ENCODE measurements at regions not wholly inside any gene's neighbourhood (a gene's known extent, or its start where the extent isn't known, plus 50 kb on each side); places are given as distances from the start of the nearest gene placed in this dataset.
A peak's percentile ranks its signal among the peaks of the same experiment; 100 is the strongest.

GRCh38 chr2:236748801-236749200, 179.2 kb downstream of the ACKR3 start:
- DNase-seq: no peak

GRCh38 chr2:236749346-236749745, 179.7 kb downstream of the ACKR3 start:
- no peak for DNase-seq

- no peak for DNase-seq
Measured at GRCh38 chr2:236752096-236752495, 182.5 kb downstream of the ACKR3 start.

- DNase-seq: no peak
Measured at GRCh38 chr2:236753606-236754270, 184.1 kb downstream of the ACKR3 start.

GRCh38 chr2:236754271-236754944, 184.8 kb downstream of the ACKR3 start:
- DNase-seq: no peak

- DNase-seq: no peak
Measured at GRCh38 chr2:236755278-236755840, 185.7 kb downstream of the ACKR3 start.

GRCh38 chr2:236758406-236758805, 188.8 kb downstream of the ACKR3 start:
- no peak for DNase-seq

GRCh38 chr2:236760246-236760645, 190.6 kb downstream of the ACKR3 start:
- no peak for DNase-seq

- no peak for DNase-seq
Measured at GRCh38 chr2:236761358-236761757, 191.7 kb downstream of the ACKR3 start.

GRCh38 chr2:236762628-236763027, 193.0 kb downstream of the ACKR3 start:
- no peak for DNase-seq

GRCh38 chr2:236763857-236764256, 194.2 kb downstream of the ACKR3 start:
- no peak for DNase-seq

- DNase-seq: no peak
Measured at GRCh38 chr2:236764716-236765115, 195.1 kb downstream of the ACKR3 start.

- DNase-seq: no peak
Measured at GRCh38 chr2:236765478-236765877, 195.9 kb downstream of the ACKR3 start.

- DNase-seq: no peak
Measured at GRCh38 chr2:236766850-236767249, 197.2 kb downstream of the ACKR3 start.

GRCh38 chr2:236767941-236768340, 198.3 kb downstream of the ACKR3 start:
- no peak for DNase-seq

GRCh38 chr2:236768393-236769140, 198.9 kb downstream of the ACKR3 start:
- DNase-seq: no peak

- DNase-seq: no peak
Measured at GRCh38 chr2:236769981-236770671, 200.5 kb downstream of the ACKR3 start.

- DNase-seq: peak; percentile 13
Measured at GRCh38 chr2:236772220-236772837, 202.7 kb downstream of the ACKR3 start.

GRCh38 chr2:236773206-236773605, 203.6 kb downstream of the ACKR3 start:
- no peak for DNase-seq

GRCh38 chr2:236774171-236774570, 204.5 kb downstream of the ACKR3 start:
- no peak for DNase-seq

- DNase-seq: no peak
Measured at GRCh38 chr2:236775511-236775910, 205.9 kb downstream of the ACKR3 start.

GRCh38 chr2:236776206-236776605, 206.6 kb downstream of the ACKR3 start:
- DNase-seq: no peak
